KMS-11 (cell line): ENCODE measurements at regions not wholly inside any gene's neighbourhood (a gene's known extent, or its start where the extent isn't known, plus 50 kb on each side); places are given as distances from the start of the nearest gene placed in this dataset.

Source experiments
- H2AFZ ChIP-seq: fragments of 200-600 bp; sonication (generic); 2 replicates; pipeline ENCODE4 v1.6.1; 2016; ENCODE audit warnings: antibody characterized with exemption, mixed run types, low read depth
- H3K27ac ChIP-seq: fragments of 200-600 bp; sonication (generic); 2 replicates; pipeline ENCODE4 v1.6.1; 2016; ENCODE audit warnings: mild to moderate bottlenecking, mixed run types
- H3K27me3 ChIP-seq: fragments of 200-600 bp; sonication (generic); 2 replicates; pipeline ENCODE4 v1.6.1; 2017; ENCODE audit warnings: mild to moderate bottlenecking, low read depth, mixed run types, moderate library complexity; ENCODE audit not compliant: insufficient read depth
- H3K36me3 ChIP-seq: fragments of 200-600 bp; sonication (generic); 2 replicates; pipeline ENCODE4 v1.6.1; 2017; ENCODE audit warnings: mild to moderate bottlenecking, mixed run types; ENCODE audit not compliant: insufficient read depth
- H3K4me1 ChIP-seq: fragments of 200-600 bp; sonication (generic); 2 replicates; pipeline ENCODE4 v1.6.1; 2016; ENCODE audit warnings: mild to moderate bottlenecking, low read depth, mixed run types; ENCODE audit not compliant: poor library complexity, severe bottlenecking
- H3K4me2 ChIP-seq: fragments of 200-600 bp; sonication (generic); 2 replicates; pipeline ENCODE4 v1.7.0; 2016; ENCODE audit warnings: mild to moderate bottlenecking, mixed run types
- H3K4me3 ChIP-seq: fragments of 200-600 bp; sonication (generic); IDR thresholded peaks from 2 replicates; pipeline ENCODE4 v1.6.1; 2017; ENCODE audit warnings: low read depth, low read length, mixed read lengths; ENCODE audit not compliant: insufficient read depth
- H3K79me2 ChIP-seq: fragments of 200-600 bp; sonication (generic); 2 replicates; pipeline ENCODE4 v1.6.1; 2016; ENCODE audit warnings: low read depth, mixed run types; ENCODE audit not compliant: insufficient read depth
- H3K9ac ChIP-seq: fragments of 200-600 bp; sonication (generic); 2 replicates; pipeline ENCODE4 v1.6.1; 2016; ENCODE audit warnings: mild to moderate bottlenecking, mixed run types
- H4K20me1 ChIP-seq: fragments of 200-600 bp; sonication (generic); 2 replicates; pipeline ENCODE4 v1.6.1; 2016; ENCODE audit warnings: mild to moderate bottlenecking, mixed run types; ENCODE audit not compliant: insufficient read depth
- CTCF ChIP-seq: fragments of 200-600 bp; sonication (generic); conservative IDR thresholded peaks from 2 replicates; pipeline ENCODE4 v1.6.1; 2017; ENCODE audit warnings: low read depth, mild to moderate bottlenecking, antibody characterized with exemption, low read length, moderate library complexity, mixed read lengths

DNA sequence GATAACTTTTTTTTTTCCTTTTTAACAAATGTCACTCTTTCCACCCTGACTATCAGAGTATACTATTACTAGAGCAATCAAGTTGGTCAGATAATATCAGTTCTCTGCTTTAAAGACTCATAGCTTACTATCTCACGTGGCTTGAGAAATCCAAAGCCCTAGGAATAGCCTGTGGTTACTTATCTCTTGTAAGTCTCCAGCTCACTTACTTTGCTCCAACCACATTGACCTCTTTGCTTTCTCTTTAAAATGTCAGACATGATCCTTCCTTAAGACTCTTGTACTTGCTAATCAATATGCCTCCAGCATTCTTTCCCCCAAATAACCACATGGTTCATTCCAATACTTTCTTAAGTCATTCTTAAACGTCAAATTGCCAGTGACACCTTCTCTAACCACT, 1292.2 kb downstream of the REEP3 start:
- no peak for TF ChIP-seq CTCF
- no peak overlapping the region for H2AFZ ChIP-seq
- H3K4me2 ChIP-seq, result no peak overlapping the region
- no peak overlapping the region for H3K4me3 ChIP-seq
- H3K9ac ChIP-seq, result no peak overlapping the region
- H3K36me3 ChIP-seq, result no peaks in the 10 kb centered on the region
- no peak overlapping the region for H3K27ac ChIP-seq
- H4K20me1 ChIP-seq, result no peaks in the 10 kb centered on the region
- H3K27me3 ChIP-seq, result no peaks in the 10 kb centered on the region
- no peaks in the 10 kb centered on the region for H3K4me1 ChIP-seq
- no peaks in the 10 kb centered on the region for H3K79me2 ChIP-seq

DNA sequence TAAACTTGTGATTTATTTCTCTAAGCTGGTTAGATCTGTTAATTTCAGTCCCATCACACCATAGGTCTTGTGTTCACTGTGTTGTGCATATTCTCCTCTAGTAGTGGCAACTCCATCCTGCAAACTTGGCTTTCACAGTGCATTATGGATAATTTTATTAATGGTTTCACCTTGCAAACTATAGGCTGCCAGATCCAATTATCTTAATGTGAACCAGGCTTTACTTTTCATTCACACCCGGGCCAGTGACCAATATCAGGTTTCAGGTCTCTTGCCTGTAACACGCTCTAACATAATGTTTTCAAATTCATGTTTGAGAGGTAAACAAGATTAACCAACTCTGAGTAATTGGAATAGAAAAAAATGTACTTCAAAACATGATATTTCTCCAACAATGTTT, 1293.0 kb downstream of the REEP3 start:
- H3K4me3 ChIP-seq, result no peak overlapping the region
- no peak overlapping the region for H3K4me2 ChIP-seq
- H3K9ac ChIP-seq, result no peak overlapping the region
- no peaks in the 10 kb centered on the region for H3K4me1 ChIP-seq
- no peak overlapping the region for H2AFZ ChIP-seq
- H3K27ac ChIP-seq, result no peak overlapping the region
- H3K27me3 ChIP-seq, result no peaks in the 10 kb centered on the region
- no peaks in the 10 kb centered on the region for H3K36me3 ChIP-seq
- TF ChIP-seq CTCF, result no peak
- H4K20me1 ChIP-seq, result no peaks in the 10 kb centered on the region
- H3K79me2 ChIP-seq, result no peaks in the 10 kb centered on the region

GRCh38 chr10:64829888-64830412, 1308.7 kb downstream of the REEP3 start:
- no peaks in the 10 kb centered on the region for H3K4me1 ChIP-seq
- H3K9ac ChIP-seq, result no peak overlapping the region
- no peaks in the 10 kb centered on the region for H3K79me2 ChIP-seq
- H3K36me3 ChIP-seq, result no peaks in the 10 kb centered on the region
- no peak for TF ChIP-seq CTCF
- H3K4me2 ChIP-seq, result no peak overlapping the region
- H3K4me3 ChIP-seq, result no peak overlapping the region
- no peak overlapping the region for H3K27ac ChIP-seq
- no peaks in the 10 kb centered on the region for H4K20me1 ChIP-seq
- no peak overlapping the region for H2AFZ ChIP-seq
- no peaks in the 10 kb centered on the region for H3K27me3 ChIP-seq

DNA sequence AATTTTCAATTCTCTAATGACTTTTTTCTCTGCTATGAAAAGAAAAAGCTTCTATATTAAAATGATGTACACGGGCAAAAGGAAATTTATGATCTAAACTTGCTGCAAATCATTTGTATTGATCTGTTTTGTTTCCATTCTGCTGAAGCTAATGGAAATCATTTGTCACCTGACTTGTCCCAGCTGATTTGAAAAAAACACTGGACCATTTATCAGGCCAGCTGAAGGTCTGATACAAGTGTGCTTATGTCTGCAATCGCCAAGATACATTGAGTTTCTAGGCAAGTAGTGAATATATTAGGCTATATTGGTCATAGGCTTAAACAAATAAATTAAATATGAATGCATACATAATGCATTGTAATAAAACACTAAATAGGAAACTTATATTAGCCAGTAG, 1309.7 kb downstream of the REEP3 start:
- no peak overlapping the region for H3K4me2 ChIP-seq
- no peaks in the 10 kb centered on the region for H3K79me2 ChIP-seq
- no peaks in the 10 kb centered on the region for H3K27me3 ChIP-seq
- H2AFZ ChIP-seq, result no peak overlapping the region
- no peaks in the 10 kb centered on the region for H3K36me3 ChIP-seq
- H3K27ac ChIP-seq, result no peak overlapping the region
- no peak overlapping the region for H3K9ac ChIP-seq
- H3K4me3 ChIP-seq, result no peak overlapping the region
- TF ChIP-seq CTCF, result no peak
- no peaks in the 10 kb centered on the region for H3K4me1 ChIP-seq
- H4K20me1 ChIP-seq, result no peaks in the 10 kb centered on the region

DNA sequence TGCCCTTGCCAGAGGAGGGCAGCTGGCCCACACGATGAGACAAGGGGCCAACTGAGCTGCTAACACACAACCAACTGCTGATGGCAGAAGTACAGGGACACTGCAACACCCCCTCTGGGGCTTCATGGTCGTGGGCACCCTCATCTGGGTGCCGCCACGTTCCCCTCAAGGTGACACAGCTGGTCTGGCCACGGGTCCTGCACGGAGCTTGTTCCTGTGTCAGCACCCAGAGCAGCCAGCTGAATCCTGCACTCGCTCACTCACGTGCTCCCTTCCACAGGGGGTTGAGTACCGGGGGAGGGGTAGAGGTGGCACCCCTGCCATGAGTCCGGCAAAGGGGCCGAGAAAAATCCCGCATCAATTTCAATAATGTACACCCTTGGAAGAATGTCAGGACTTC, 1319.1 kb downstream of the REEP3 start:
- Histone ChIP-seq H3K79me2 (no peaks in the 10 kb centered on the region), H4K20me1 (no peaks in the 10 kb centered on the region)

More for the DNA sequence above, 1319.1 kb downstream of the REEP3 start:
- no peak overlapping the region for H3K4me2 ChIP-seq
- H3K4me1 ChIP-seq, result no peaks in the 10 kb centered on the region
- H3K27ac ChIP-seq, result no peak overlapping the region
- H3K4me3 ChIP-seq, result no peak overlapping the region
- no peak overlapping the region for H3K9ac ChIP-seq
- no peak overlapping the region for H2AFZ ChIP-seq
- TF ChIP-seq CTCF, result no peak
- no peaks in the 10 kb centered on the region for H3K36me3 ChIP-seq
- no peaks in the 10 kb centered on the region for H3K27me3 ChIP-seq
